ENCODE measurements at regions not wholly inside any gene's neighbourhood (a gene's known extent, or its start where the extent isn't known, plus 50 kb on each side); places are given as distances from the start of the nearest gene placed in this dataset.

GRCh38 chr16:64094181-64094965, 1027.5 kb downstream of the CDH11 start:
- no peak for TF ChIP-seq CTCF (IDR thresholded peaks at IDR 0.05; ENCODE audit: insufficient read depth, low read depth, low read length)
- peak; percentile 76 for DNase-seq (ENCODE audit: low read depth)
- no peak overlapping the region for H3K4me3 ChIP-seq (ENCODE audit: low read depth, low read length)

- TF ChIP-seq CTCF (IDR thresholded peaks at IDR 0.05; ENCODE audit: insufficient read depth, low read depth, low read length) = no peak
- no peak overlapping the region for H3K4me3 ChIP-seq (ENCODE audit: low read depth, low read length)
- peak; percentile 29 for DNase-seq (ENCODE audit: low read depth)
Observed at GRCh38 chr16:64092271-64092670, 1029.6 kb downstream of the CDH11 start.

GRCh38 chr16:64090327-64090726, 1031.5 kb downstream of the CDH11 start:
- TF ChIP-seq CTCF (IDR thresholded peaks at IDR 0.05; ENCODE audit: insufficient read depth, low read depth, low read length) = no peak
- DNase-seq (ENCODE audit: low read depth) = no peak
- H3K4me3 ChIP-seq (ENCODE audit: low read depth, low read length) = no peak overlapping the region

- H3K4me3 ChIP-seq (ENCODE audit: low read depth, low read length) = no peak overlapping the region
- peak; percentile 48 for TF ChIP-seq CTCF (IDR thresholded peaks at IDR 0.05; ENCODE audit: insufficient read depth, low read depth, low read length)
- DNase-seq (ENCODE audit: low read depth) = peak; percentile 6
Observed at GRCh38 chr16:64089697-64090096, 1032.2 kb downstream of the CDH11 start.

GRCh38 chr16:64088838-64089237, 1033.0 kb downstream of the CDH11 start:
- DNase-seq (ENCODE audit: low read depth) = no peak
- no peak overlapping the region for H3K4me3 ChIP-seq (ENCODE audit: low read depth, low read length)
- no peak for TF ChIP-seq CTCF (IDR thresholded peaks at IDR 0.05; ENCODE audit: insufficient read depth, low read depth, low read length)

- H3K4me3 ChIP-seq (ENCODE audit: low read depth, low read length) = no peak overlapping the region
- no peak for TF ChIP-seq CTCF (IDR thresholded peaks at IDR 0.05; ENCODE audit: insufficient read depth, low read depth, low read length)
- DNase-seq (ENCODE audit: low read depth) = no peak
Observed at GRCh38 chr16:64085296-64085695, 1036.6 kb downstream of the CDH11 start.

- TF ChIP-seq CTCF (IDR thresholded peaks at IDR 0.05; ENCODE audit: insufficient read depth, low read depth, low read length) = no peak
- DNase-seq (ENCODE audit: low read depth) = no peak
- H3K4me3 ChIP-seq (ENCODE audit: low read depth, low read length) = no peak overlapping the region
Observed at GRCh38 chr16:64084706-64085105, 1037.2 kb downstream of the CDH11 start.

Data from fibroblast of villous mesenchyme (primary cell).